Adrenal gland (tissue), 9 donors: ENCODE measurements at regions not wholly inside any gene's neighbourhood (a gene's known extent, or its start where the extent isn't known, plus 50 kb on each side); places are given as distances from the start of the nearest gene placed in this dataset.

Experiments used
- DNase-seq, 7 donors: peaks; one replicate each; pipeline ENCODE4 v3.0.0-alpha.2; 2019 to 2020
- H3K27ac ChIP-seq, 5 donors: fragments of 200-600 bp; sonication (generic) in 4 of 5; 1 replicate in 3 of 5; 2 replicates in 2 of 5; pipeline versions ENCODE4 v1.5.1 to v1.8.0; 2016 to 2020; ENCODE audit warnings: mild to moderate bottlenecking in 1 of 5
- H3K27me3 ChIP-seq: fragments of 200-600 bp; 2 replicates; pipeline ENCODE4 v1.8.0; 2021
- H3K36me3 ChIP-seq, 2 donors: fragments of 200-600 bp; replicated peaks in 1 of 2; 1 replicate in 1 of 2; 2 replicates in 1 of 2; pipeline versions ENCODE4 v1.5.1 to v1.8.0; 2018 to 2022
- H3K4me1 ChIP-seq, 2 donors: fragments of 200-600 bp; replicated peaks in 1 of 2; 1 replicate in 1 of 2; 2 replicates in 1 of 2; pipeline versions ENCODE4 v1.5.1 to v1.8.0; 2018 to 2021
- H3K4me3 ChIP-seq, 4 donors: fragments of 200-600 bp; sonication (generic) in 3 of 4; one replicate each; pipeline ENCODE4 v1.5.1; 2016 to 2018
- H3K9me3 ChIP-seq, 3 donors: fragments of 200-600 bp; sonication (generic) in 1 of 3; replicated peaks in 1 of 3; 1 replicate in 2 of 3; 2 replicates in 1 of 3; pipeline versions ENCODE4 v1.5.1 to v1.8.0; 2016 to 2021
- CTCF ChIP-seq, 6 experiments: fragments of 450-650 bp in 4 of 6; fragments of 200-600 bp in 2 of 6; sonication (generic) in 1 of 6; IDR thresholded peaks; 1 replicate in 5 of 6; 2 replicates in 1 of 6; pipeline versions ENCODE4 v1.5.1 to v1.8.0; 2016 to 2021; ENCODE audit warnings: antibody characterized with exemption in 6 of 6, mild to moderate bottlenecking in 2 of 6, moderate library complexity in 1 of 6
- POLR2A ChIP-seq, 2 donors: fragments of 450-650 bp; IDR thresholded peaks; one replicate each; pipeline ENCODE4 v1.6.1; 2017; ENCODE audit warnings: antibody characterized with exemption in 2 of 2, mild to moderate bottlenecking in 2 of 2, moderate library complexity in 1 of 2
- WGBS, 4 donors: extraction: QIAGEN DNeasy Blood & Tissue Kit in 2 of 4; methylation state at CpG; one replicate each; pipeline versions ENCODE4 v1.1.5 to v1.1.7; 2013 to 2017; 5-methylcytosine and 5-hydroxymethylcytosine counted together
- intact Hi-C, 2 donors: fragments of 100-400 bp; cut with DNase I; formaldehyde crosslinking; loops; one replicate each; pipeline versions ENCODE4 v1.14.1 to v1.15.0; 2022 to 2023
- donor health status: healthy with polysubstance abuse.
- donor health status: Bipolar disorder and iron deficiency.
- donor health status: DM: yes; HTN: yes; CAD: no.
- donor health status: DM: no; HTN: no; CAD: no.
- donor health status: DM: no; HTN: no; CAD: no.

GRCh38 chr2:13597176-13597575 is 880.4 kb downstream of the TRIB2 start:
- no peak for TF ChIP-seq POLR2A (IDR thresholded peaks at IDR 0.05)
- no peak for TF ChIP-seq CTCF (IDR thresholded peaks at IDR 0.05)
- 75 to 81% (median 79%) methylated on average over 2 of the region's 2 CpGs for WGBS, 4 donors
- intact Hi-C loops, result no loop called here
- no peak overlapping the region for H3K27ac ChIP-seq
- DNase-seq, result no peak
- no peak overlapping the region for H3K4me3 ChIP-seq
- H3K27me3 ChIP-seq, result no peaks in the 10 kb centered on the region
- no peaks in the 10 kb centered on the region for H3K36me3 ChIP-seq
- H3K4me1 ChIP-seq, result no peaks in the 10 kb centered on the region
- no peaks in the 10 kb centered on the region for H3K9me3 ChIP-seq

- Histone ChIP-seq H3K9me3 (no peaks in the 10 kb centered on the region), H3K27me3 (no peaks in the 10 kb centered on the region), H3K4me3 (no peak overlapping the region), H3K4me1 (no peaks in the 10 kb centered on the region), H3K27ac (no peak overlapping the region), H3K36me3 (no peaks in the 10 kb centered on the region)
- intact Hi-C loops, result no loop called here
- TF ChIP-seq POLR2A (IDR thresholded peaks at IDR 0.05) (no peak), CTCF (IDR thresholded peaks at IDR 0.05) (no peak)
- WGBS, 4 donors, result 81 to 87% (median 83%) methylated on average over 2 of the region's 2 CpGs
- DNase-seq, result no peak
Observed at GRCh38 chr2:13601506-13601905, 884.8 kb downstream of the TRIB2 start.

- 77 to 86% (median 80%) methylated on average over 9 of the region's 9 CpGs for WGBS, 4 donors
- intact Hi-C loops, result no loop called here
- no peak for DNase-seq
- Histone ChIP-seq H3K4me3 (no peak overlapping the region), H3K36me3 (no peaks in the 10 kb centered on the region), H3K4me1 (no peaks in the 10 kb centered on the region), H3K27ac (no peak overlapping the region), H3K9me3 (no peaks in the 10 kb centered on the region), H3K27me3 (no peaks in the 10 kb centered on the region)
- no peak for TF ChIP-seq POLR2A (IDR thresholded peaks at IDR 0.05)
- no peak for TF ChIP-seq CTCF (IDR thresholded peaks at IDR 0.05)
Observed at GRCh38 chr2:13604951-13605661, 888.4 kb downstream of the TRIB2 start.

- no peak for DNase-seq
- no peak overlapping the region for H3K4me3 ChIP-seq
- no peaks in the 10 kb centered on the region for H3K4me1 ChIP-seq
- WGBS, 4 donors, result 32 to 37% (median 36%) methylated on average over 2 of the region's 2 CpGs
- no peaks in the 10 kb centered on the region for H3K9me3 ChIP-seq
- H3K27ac ChIP-seq, result no peak overlapping the region
- TF ChIP-seq POLR2A (IDR thresholded peaks at IDR 0.05) (no peak), CTCF (IDR thresholded peaks at IDR 0.05) (no peak)
- intact Hi-C loops, result no loop called here
- H3K36me3 ChIP-seq, result no peaks in the 10 kb centered on the region
- H3K27me3 ChIP-seq, result no peaks in the 10 kb centered on the region
Observed at GRCh38 chr2:13607139-13607538, 890.4 kb downstream of the TRIB2 start.
